Neuronal stem cell (in vitro differentiated cells): ENCODE measurements at regions not wholly inside any gene's neighbourhood (a gene's known extent, or its start where the extent isn't known, plus 50 kb on each side); places are given as distances from the start of the nearest gene placed in this dataset.

Experiments used
- DNase-seq: peaks from one replicate; pipeline ENCODE4 v3.0.0-alpha.2; 2013; ENCODE audit warnings: low spot score
- H2AFZ ChIP-seq: one replicate; pipeline ENCODE4 v1.6.1; 2013; ENCODE audit warnings: mild to moderate bottlenecking, low read length, inconsistent platforms
- H2AK5ac ChIP-seq: 2 replicates; pipeline ENCODE4 v1.6.1; 2013; ENCODE audit warnings: low read depth, mild to moderate bottlenecking, inconsistent platforms, low read length, moderate library complexity, mixed read lengths
- H2BK120ac ChIP-seq: 2 replicates; pipeline ENCODE4 v1.6.1; 2013; ENCODE audit warnings: low read depth, mild to moderate bottlenecking, inconsistent platforms, low read length, moderate library complexity, mixed read lengths
- H2BK12ac ChIP-seq: one replicate; pipeline ENCODE4 v1.6.1; 2013; ENCODE audit warnings: low read length, inconsistent platforms
- H2BK15ac ChIP-seq: 2 replicates; pipeline ENCODE4 v1.6.1; 2013; ENCODE audit warnings: mild to moderate bottlenecking, low read length, inconsistent platforms, mixed read lengths
- H2BK5ac ChIP-seq: one replicate; pipeline ENCODE4 v1.6.1; 2013; ENCODE audit warnings: inconsistent platforms, mild to moderate bottlenecking, low read length, moderate library complexity
- H3K14ac ChIP-seq: one replicate; pipeline ENCODE4 v1.6.1; 2013; ENCODE audit warnings: low read length, inconsistent platforms
- H3K18ac ChIP-seq: 2 replicates; pipeline ENCODE4 v1.6.1; 2013; ENCODE audit warnings: low read length, inconsistent platforms
- H3K23ac ChIP-seq: 2 replicates; pipeline ENCODE4 v1.6.1; 2013; ENCODE audit warnings: low read depth, mild to moderate bottlenecking, mixed read lengths, low read length, inconsistent platforms; ENCODE audit not compliant: poor library complexity
- H3K27ac ChIP-seq: replicated peaks from 3 replicates; pipeline ENCODE4 v1.5.1; 2013; ENCODE audit warnings: low read length, inconsistent platforms
- H3K27me3 ChIP-seq, 3 experiments: 2 replicates each; pipeline ENCODE4 v1.6.1; 2013; ENCODE audit warnings: low read length in 3 of 3, mild to moderate bottlenecking in 2 of 3, inconsistent platforms in 1 of 3, low read depth in 1 of 3, mixed read lengths in 1 of 3, moderate library complexity in 1 of 3; ENCODE audit not compliant: control insufficient read depth in 3 of 3, insufficient read depth in 3 of 3
- H3K36me3 ChIP-seq, 2 donors: replicated peaks in 1 of 2; 2 replicates each; pipeline ENCODE4 v1.6.1; 2013; ENCODE audit warnings: low read length in 2 of 2; ENCODE audit not compliant: control insufficient read depth in 2 of 2, insufficient read depth in 2 of 2
- H3K4ac ChIP-seq: 2 replicates; pipeline ENCODE4 v1.6.1; 2013; ENCODE audit warnings: inconsistent platforms, mild to moderate bottlenecking, low read length, moderate library complexity
- H3K4me1 ChIP-seq, 2 donors: 1 replicate in 1 of 2; 2 replicates in 1 of 2; pipeline ENCODE4 v1.6.1; 2013; ENCODE audit warnings: low read length in 2 of 2, low read depth in 1 of 2; ENCODE audit not compliant: control insufficient read depth in 2 of 2, insufficient read depth in 1 of 2
- H3K4me2 ChIP-seq: one replicate; pipeline ENCODE4 v1.6.1; 2013; ENCODE audit warnings: mild to moderate bottlenecking, low read length, inconsistent platforms; ENCODE audit not compliant: insufficient read depth, poor library complexity, severe bottlenecking
- H3K4me3 ChIP-seq, 2 donors: 2 replicates each; pipeline ENCODE4 v1.5.1; 2013; ENCODE audit warnings: low read length in 2 of 2, mild to moderate bottlenecking in 2 of 2, inconsistent platforms in 1 of 2, moderate library complexity in 1 of 2
- H3K79me1 ChIP-seq: one replicate; pipeline ENCODE4 v1.6.1; 2013; ENCODE audit warnings: low read depth, mild to moderate bottlenecking, inconsistent platforms, low read length, moderate library complexity
- H3K9ac ChIP-seq: one replicate; pipeline ENCODE4 v1.6.1; 2013; ENCODE audit warnings: mild to moderate bottlenecking, low read depth, low read length, inconsistent platforms; ENCODE audit not compliant: poor library complexity
- H3K9me3 ChIP-seq, 2 donors: replicated peaks in 1 of 2; 2 replicates each; pipeline versions ENCODE3 to v1.6.1; 2013; ENCODE audit warnings: low read length in 2 of 2, mild to moderate bottlenecking in 2 of 2, inconsistent platforms in 1 of 2, low read depth in 1 of 2, mixed read lengths in 1 of 2, moderate library complexity in 1 of 2; ENCODE audit not compliant: control insufficient read depth in 2 of 2, insufficient read depth in 1 of 2
- H4K8ac ChIP-seq: one replicate; pipeline ENCODE4 v1.6.1; 2013; ENCODE audit warnings: low read depth, mild to moderate bottlenecking, inconsistent platforms, low read length, moderate library complexity
- H4K91ac ChIP-seq: one replicate; pipeline ENCODE4 v1.6.1; 2013; ENCODE audit warnings: low read length, low read depth, mild to moderate bottlenecking, inconsistent platforms; ENCODE audit not compliant: poor library complexity
- WGBS, 2 donors: extraction: QIAGEN DNeasy Blood & Tissue Kit; methylation state at CpG; one replicate each; pipeline ENCODE4 v1.1.7; 2013; ENCODE audit warnings: missing lambda C conversion rate in 2 of 2, mixed read lengths in 1 of 2; ENCODE audit not compliant: insufficient read length in 2 of 2, insufficient replicate concordance in 1 of 2; ENCODE audit errors: extremely low coverage in 2 of 2; 5-methylcytosine and 5-hydroxymethylcytosine counted together

GRCh38 chr3:174613173-174613572, 246.0 kb upstream of the NAALADL2 start:
- Histone ChIP-seq H3K18ac (no peak overlapping the region), H3K4me3 (no peak overlapping the region), H2AK5ac (no peak overlapping the region), H4K91ac (no peak overlapping the region), H2BK15ac (no peak overlapping the region), H4K8ac (no peak overlapping the region), H2BK12ac (no peak overlapping the region), H3K9me3 (no peaks in the 10 kb centered on the region), H3K23ac (no peak overlapping the region), H3K27ac (no peak overlapping the region), H3K4me2 (no peak overlapping the region), H3K27me3 (no peaks in the 10 kb centered on the region), H3K79me1 (no peaks in the 10 kb centered on the region), H3K4ac (no peak overlapping the region), H2AFZ (no peak overlapping the region), H3K4me1 (no peaks in the 10 kb centered on the region), H3K9ac (no peak overlapping the region), H2BK120ac (no peak overlapping the region), H3K36me3 (no peaks in the 10 kb centered on the region), H3K14ac (no peak overlapping the region), H2BK5ac (no peak overlapping the region)
- WGBS, 2 donors, result no CpG with 5 or more reads among the region's 1 CpG
- no peak for DNase-seq

DNA sequence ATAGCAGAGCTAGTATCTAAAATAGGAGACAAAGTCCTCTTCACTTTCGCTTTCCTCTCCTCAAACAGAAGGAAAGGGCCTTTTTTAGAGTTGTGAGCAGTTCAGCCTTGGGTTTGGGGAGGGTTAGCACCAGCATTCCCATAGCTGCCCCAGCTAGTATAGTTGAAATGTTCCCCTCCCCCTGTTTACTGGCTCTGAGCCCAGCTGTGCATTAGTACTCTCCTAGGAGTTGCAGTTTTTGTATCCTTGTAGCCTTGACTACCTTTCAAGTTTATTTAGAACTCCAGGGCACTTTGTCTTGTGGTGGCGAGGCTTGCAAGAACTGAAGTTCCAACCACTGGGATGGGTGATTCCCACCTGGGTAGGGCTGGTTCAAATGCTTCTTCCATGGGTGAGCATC, 245.1 kb upstream of the NAALADL2 start:
- H3K4me1 ChIP-seq, result no peaks in the 10 kb centered on the region
- no CpG with 5 or more reads among the region's 2 CpGs for WGBS, 2 donors
- no peak overlapping the region for H3K18ac ChIP-seq
- H3K4me2 ChIP-seq, result no peak overlapping the region
- no peak overlapping the region for H3K23ac ChIP-seq
- H3K4me3 ChIP-seq, result no peak overlapping the region
- no peak overlapping the region for H4K91ac ChIP-seq
- no peak for DNase-seq
- no peak overlapping the region for H2AK5ac ChIP-seq
- H2BK15ac ChIP-seq, result no peak overlapping the region
- H3K4ac ChIP-seq, result no peak overlapping the region
- H3K14ac ChIP-seq, result no peak overlapping the region
- no peaks in the 10 kb centered on the region for H3K9me3 ChIP-seq
- H2BK5ac ChIP-seq, result no peak overlapping the region
- H3K9ac ChIP-seq, result no peak overlapping the region
- no peaks in the 10 kb centered on the region for H3K36me3 ChIP-seq
- H3K27me3 ChIP-seq, result no peaks in the 10 kb centered on the region
- peak overlapping the region; percentile 41 for H2AFZ ChIP-seq
- no peak overlapping the region for H2BK12ac ChIP-seq
- no peak overlapping the region for H4K8ac ChIP-seq
- no peak overlapping the region for H2BK120ac ChIP-seq
- no peaks in the 10 kb centered on the region for H3K79me1 ChIP-seq
- no peak overlapping the region for H3K27ac ChIP-seq

GRCh38 chr3:174618368-174619080, 240.6 kb upstream of the NAALADL2 start:
- no peak overlapping the region for H4K8ac ChIP-seq
- no peak overlapping the region for H2AK5ac ChIP-seq
- DNase-seq, result no peak
- H3K36me3 ChIP-seq, result no peaks in the 10 kb centered on the region
- H2AFZ ChIP-seq, result no peak overlapping the region
- H3K9me3 ChIP-seq, result no peaks in the 10 kb centered on the region
- no peak overlapping the region for H3K18ac ChIP-seq
- H2BK15ac ChIP-seq, result no peak overlapping the region
- no peak overlapping the region for H3K4ac ChIP-seq
- no peak overlapping the region for H3K4me3 ChIP-seq
- H3K79me1 ChIP-seq, result no peaks in the 10 kb centered on the region
- H4K91ac ChIP-seq, result no peak overlapping the region
- H3K9ac ChIP-seq, result no peak overlapping the region
- no peak overlapping the region for H2BK5ac ChIP-seq
- no CpG with 5 or more reads among the region's 1 CpG for WGBS, 2 donors
- no peak overlapping the region for H3K4me2 ChIP-seq
- H3K14ac ChIP-seq, result no peak overlapping the region
- no peak overlapping the region for H2BK12ac ChIP-seq
- H3K4me1 ChIP-seq, result no peaks in the 10 kb centered on the region
- no peak overlapping the region for H3K23ac ChIP-seq
- H3K27me3 ChIP-seq, result no peaks in the 10 kb centered on the region
- H3K27ac ChIP-seq, result no peak overlapping the region
- H2BK120ac ChIP-seq, result no peak overlapping the region

- Histone ChIP-seq H3K79me1 (no peaks in the 10 kb centered on the region), H2BK12ac (no peak overlapping the region), H3K4me2 (no peak overlapping the region), H3K23ac (no peak overlapping the region), H2BK5ac (no peak overlapping the region), H2AK5ac (no peak overlapping the region), H3K27me3 (no peaks in the 10 kb centered on the region), H4K91ac (no peak overlapping the region), H2BK120ac (no peak overlapping the region), H3K36me3 (no peaks in the 10 kb centered on the region), H2BK15ac (no peak overlapping the region), H2AFZ (no peak overlapping the region), H3K14ac (no peak overlapping the region), H3K9ac (no peak overlapping the region), H3K18ac (no peak overlapping the region), H3K4me3 (no peak overlapping the region), H4K8ac (no peak overlapping the region), H3K4ac (no peak overlapping the region), H3K4me1 (no peaks in the 10 kb centered on the region), H3K9me3 (no peaks in the 10 kb centered on the region), H3K27ac (no peak overlapping the region)
- no peak for DNase-seq
Measured at GRCh38 chr3:174619239-174619638, 239.9 kb upstream of the NAALADL2 start.
